ENCODE measurements at regions not wholly inside any gene's neighbourhood (a gene's known extent, or its start where the extent isn't known, plus 50 kb on each side); places are given as distances from the start of the nearest gene placed in this dataset.

- ChIA-PET CTCF (no interaction called here), POLR2A (no interaction called here)
- intact Hi-C loops (cut with micrococcal nuclease; ENCODE audit: unreplicated experiment), result no loop called here
- Mint-ChIP-seq H3K27me3 (ENCODE audit: insufficient read depth, unreplicated experiment) (no peaks in the 10 kb centered on the region), H3K36me3 (ENCODE audit: insufficient read depth, unreplicated experiment) (no peaks in the 10 kb centered on the region), H3K27ac (ENCODE audit: unreplicated experiment) (no peak overlapping the region), H3K4me3 (ENCODE audit: unreplicated experiment) (no peak overlapping the region), H3K4me1 (ENCODE audit: low read depth, unreplicated experiment) (peaks cover 10% of the 10 kb centered on the region), H3K9me3 (ENCODE audit: unreplicated experiment) (peaks cover 12% of the 10 kb centered on the region)
- H3K27me3 ChIP-seq (replicated peaks; ENCODE audit: control insufficient read depth, insufficient read depth, low read length), result no peaks in the 10 kb centered on the region
- TF ChIP-seq, protein P1, sequence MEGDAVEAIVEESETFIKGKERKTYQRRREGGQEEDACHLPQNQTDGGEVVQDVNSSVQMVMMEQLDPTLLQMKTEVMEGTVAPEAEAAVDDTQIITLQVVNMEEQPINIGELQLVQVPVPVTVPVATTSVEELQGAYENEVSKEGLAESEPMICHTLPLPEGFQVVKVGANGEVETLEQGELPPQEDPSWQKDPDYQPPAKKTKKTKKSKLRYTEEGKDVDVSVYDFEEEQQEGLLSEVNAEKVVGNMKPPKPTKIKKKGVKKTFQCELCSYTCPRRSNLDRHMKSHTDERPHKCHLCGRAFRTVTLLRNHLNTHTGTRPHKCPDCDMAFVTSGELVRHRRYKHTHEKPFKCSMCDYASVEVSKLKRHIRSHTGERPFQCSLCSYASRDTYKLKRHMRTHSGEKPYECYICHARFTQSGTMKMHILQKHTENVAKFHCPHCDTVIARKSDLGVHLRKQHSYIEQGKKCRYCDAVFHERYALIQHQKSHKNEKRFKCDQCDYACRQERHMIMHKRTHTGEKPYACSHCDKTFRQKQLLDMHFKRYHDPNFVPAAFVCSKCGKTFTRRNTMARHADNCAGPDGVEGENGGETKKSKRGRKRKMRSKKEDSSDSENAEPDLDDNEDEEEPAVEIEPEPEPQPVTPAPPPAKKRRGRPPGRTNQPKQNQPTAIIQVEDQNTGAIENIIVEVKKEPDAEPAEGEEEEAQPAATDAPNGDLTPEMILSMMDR (IDR thresholded peaks at IDR 0.05; ENCODE audit: insufficient read depth in 1 of 2, low read depth in 1 of 2, low read length in 1 of 2, severe bottlenecking in 1 of 2, unreplicated experiment in 1 of 2), result no peak
- no peak overlapping the region for H3K4me3 ChIP-seq (ENCODE audit: low read depth, low read length)
- no TSS peak for BruUV-seq (replicated peaks)
- DNase-seq, result no peak
- H3K4me1 ChIP-seq, result peaks cover 15% of the 10 kb centered on the region
- peaks cover 8% of the 10 kb centered on the region; the same call in 1 of the 2 replicates for H3K9me3 ChIP-seq
- H3K36me3 ChIP-seq (ENCODE audit: control insufficient read depth, insufficient read depth, low read length), result no peaks in the 10 kb centered on the region
Measured at GRCh38 chr10:131733596-131733995, 167.2 kb upstream of the PPP2R2D start.

DNA sequence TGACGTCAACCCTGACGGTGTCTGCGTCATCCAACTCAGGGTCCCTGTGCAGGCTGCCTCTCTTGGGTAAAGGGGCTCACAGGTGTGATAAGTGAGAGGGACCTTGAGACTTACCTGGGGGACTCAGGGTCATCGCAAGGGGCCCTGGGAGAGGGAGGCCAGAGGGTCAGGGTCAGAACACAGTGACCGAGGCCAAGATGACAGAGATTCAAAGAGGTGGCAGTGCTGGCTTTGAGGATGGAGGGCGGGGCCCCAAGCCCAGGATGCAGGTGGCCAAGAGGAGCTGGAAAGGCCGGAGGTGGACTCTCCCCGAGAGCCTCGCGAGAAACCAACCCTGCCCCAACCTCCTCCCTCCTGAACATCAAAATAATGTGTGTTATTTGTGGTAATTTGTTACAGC lies 165.2 kb upstream of the PPP2R2D start:
- Histone ChIP-seq H3K27me3 (replicated peaks; ENCODE audit: control insufficient read depth, insufficient read depth, low read length) (no peaks in the 10 kb centered on the region), H3K4me1 (no peaks in the 10 kb centered on the region), H3K4me3 (ENCODE audit: low read depth, low read length) (no peak overlapping the region), H3K9me3 (peaks cover 8% of the 10 kb centered on the region; the same call in 1 of the 2 replicates), H3K36me3 (ENCODE audit: control insufficient read depth, insufficient read depth, low read length) (no peaks in the 10 kb centered on the region)
- DNase-seq, result no peak
- Mint-ChIP-seq H3K36me3 (ENCODE audit: insufficient read depth, unreplicated experiment) (peaks cover 5% of the 10 kb centered on the region), H3K4me1 (ENCODE audit: low read depth, unreplicated experiment) (no peaks in the 10 kb centered on the region), H3K27me3 (ENCODE audit: insufficient read depth, unreplicated experiment) (no peaks in the 10 kb centered on the region), H3K27ac (ENCODE audit: unreplicated experiment) (no peak overlapping the region), H3K9me3 (ENCODE audit: unreplicated experiment) (peaks cover 21% of the 10 kb centered on the region), H3K4me3 (ENCODE audit: unreplicated experiment) (no peak overlapping the region)
- ChIA-PET CTCF (no interaction called here), POLR2A (no interaction called here)
- intact Hi-C loops (cut with micrococcal nuclease; ENCODE audit: unreplicated experiment), result no loop called here
- BruUV-seq (replicated peaks), result no TSS peak
- TF ChIP-seq, protein P1 (IDR thresholded peaks at IDR 0.05; ENCODE audit: insufficient read depth in 1 of 2, low read depth in 1 of 2, low read length in 1 of 2, severe bottlenecking in 1 of 2, unreplicated experiment in 1 of 2), result no peak

DNA sequence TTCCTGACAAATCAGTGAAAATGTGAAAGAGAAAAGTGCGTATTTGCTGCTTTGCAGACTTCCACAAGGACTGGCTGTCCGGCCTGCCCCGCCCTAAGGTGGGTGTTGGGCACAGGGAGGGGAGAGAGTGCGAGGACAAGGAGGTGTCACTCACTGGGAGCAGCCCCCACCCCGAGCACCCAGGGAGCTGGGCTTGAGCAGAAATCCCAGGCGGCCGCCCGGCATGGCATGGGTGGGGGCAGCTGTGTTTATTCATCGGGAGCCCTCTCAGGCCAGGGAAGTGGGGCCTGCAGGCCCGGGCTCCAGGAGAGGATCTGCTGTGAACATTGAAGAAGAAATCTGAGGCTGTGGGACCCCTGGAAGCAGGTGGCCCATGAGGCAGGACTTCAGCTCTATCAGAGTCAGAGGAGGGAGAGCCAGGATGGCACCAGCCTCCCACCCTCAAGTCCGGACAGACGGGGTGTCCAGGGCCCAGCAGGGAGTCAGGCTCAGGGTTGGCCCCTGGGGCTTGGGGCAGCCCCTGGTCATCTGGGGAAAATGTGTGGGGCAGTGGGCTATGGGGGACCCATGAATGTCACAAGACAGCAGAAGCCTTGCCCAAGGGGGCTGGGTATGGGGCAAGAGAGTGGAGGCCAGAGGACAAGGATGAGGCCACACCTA lies 164.4 kb upstream of the PPP2R2D start:
- Mint-ChIP-seq H3K27me3 (ENCODE audit: insufficient read depth, unreplicated experiment) (no peaks in the 10 kb centered on the region), H3K27ac (ENCODE audit: unreplicated experiment) (no peak overlapping the region), H3K4me3 (ENCODE audit: unreplicated experiment) (no peak overlapping the region), H3K4me1 (ENCODE audit: low read depth, unreplicated experiment) (no peaks in the 10 kb centered on the region), H3K9me3 (ENCODE audit: unreplicated experiment) (peaks cover 15% of the 10 kb centered on the region), H3K36me3 (ENCODE audit: insufficient read depth, unreplicated experiment) (peaks cover 5% of the 10 kb centered on the region)
- Histone ChIP-seq H3K27me3 (replicated peaks; ENCODE audit: control insufficient read depth, insufficient read depth, low read length) (no peaks in the 10 kb centered on the region), H3K36me3 (ENCODE audit: control insufficient read depth, insufficient read depth, low read length) (no peaks in the 10 kb centered on the region), H3K4me3 (ENCODE audit: low read depth, low read length) (no peak overlapping the region), H3K9me3 (peaks cover 8% of the 10 kb centered on the region; the same call in 1 of the 2 replicates), H3K4me1 (no peaks in the 10 kb centered on the region)
- intact Hi-C loops (cut with micrococcal nuclease; ENCODE audit: unreplicated experiment), result no loop called here
- no peak for DNase-seq
- ChIA-PET POLR2A (no interaction called here), CTCF (no interaction called here)
- TF ChIP-seq, protein P1 (IDR thresholded peaks at IDR 0.05; ENCODE audit: insufficient read depth in 1 of 2, low read depth in 1 of 2, low read length in 1 of 2, severe bottlenecking in 1 of 2, unreplicated experiment in 1 of 2), result no peak
- BruUV-seq (replicated peaks), result no TSS peak

All from Caco-2 (cell line).